Stimulated activated CD8-positive, alpha-beta memory T cell treated with anti-CD3 and anti-CD28 coated beads, Interleukin-12 subunit alpha, Interleukin-12 subunit beta, amount 100 ng/mL, for 24 hours (primary cell): ENCODE measurements at regions not wholly inside any gene's neighbourhood (a gene's known extent, or its start where the extent isn't known, plus 50 kb on each side); places are given as distances from the start of the nearest gene placed in this dataset.
"Not testable (repeated sequence)": the region's sequence is repeated elsewhere in the genome, so short reads cannot be mapped to it uniquely, and the experiment has no call there.

Source experiments
- DNase-seq: peaks from one replicate; pipeline ENCODE4 v3.0.0-alpha.2; 2020; ENCODE audit errors: extremely low read depth

GRCh38 chr10:124213471-124213870 is 120.1 kb upstream of the CHST15 start:
- no peak for DNase-seq

- no peak for DNase-seq
Measured at GRCh38 chr10:124212702-124213101, 119.3 kb upstream of the CHST15 start.

- DNase-seq, result no peak
Measured at GRCh38 chr10:124211921-124212320, 118.5 kb upstream of the CHST15 start.

GRCh38 chr10:124210263-124210662 is 116.9 kb upstream of the CHST15 start:
- no peak for DNase-seq

- no peak for DNase-seq
Measured at GRCh38 chr10:124207391-124207790, 114.0 kb upstream of the CHST15 start.

- no peak for DNase-seq
Measured at GRCh38 chr10:124206616-124207015, 113.2 kb upstream of the CHST15 start.

GRCh38 chr10:124205432-124205831 is 112.0 kb upstream of the CHST15 start:
- DNase-seq, result no peak

GRCh38 chr10:124204726-124205125 is 111.3 kb upstream of the CHST15 start:
- no peak for DNase-seq

- no peak for DNase-seq
Measured at GRCh38 chr10:124200011-124200410, 106.6 kb upstream of the CHST15 start.

GRCh38 chr10:124198871-124199270 is 105.5 kb upstream of the CHST15 start:
- DNase-seq, result no peak

GRCh38 chr10:124198125-124198501 is 104.7 kb upstream of the CHST15 start:
- DNase-seq, result no peak

GRCh38 chr10:124197371-124198124 is 104.2 kb upstream of the CHST15 start:
- no peak for DNase-seq

GRCh38 chr10:124196659-124197058 is 103.3 kb upstream of the CHST15 start:
- no peak for DNase-seq

- DNase-seq, result no peak
Measured at GRCh38 chr10:124194199-124194824, 100.9 kb upstream of the CHST15 start.

- DNase-seq, result no peak
Measured at GRCh38 chr10:124193309-124193696, 99.9 kb upstream of the CHST15 start.

- DNase-seq, result not testable (repeated sequence)
Measured at GRCh38 chr10:124192664-124193308, 99.4 kb upstream of the CHST15 start.

GRCh38 chr10:124190476-124190875 is 97.1 kb upstream of the CHST15 start:
- not testable (repeated sequence) for DNase-seq

- no peak for DNase-seq
Measured at GRCh38 chr10:124186956-124187355, 93.6 kb upstream of the CHST15 start.

- DNase-seq, result no peak
Measured at GRCh38 chr10:124185084-124185483, 91.7 kb upstream of the CHST15 start.

GRCh38 chr10:124184208-124184830 is 90.9 kb upstream of the CHST15 start:
- no peak for DNase-seq

GRCh38 chr10:124183617-124184016 is 90.2 kb upstream of the CHST15 start:
- no peak for DNase-seq

- no peak for DNase-seq
Measured at GRCh38 chr10:124182088-124182541, 88.7 kb upstream of the CHST15 start.
